Colon (tissue), 2 donors: ENCODE measurements at regions not wholly inside any gene's neighbourhood (a gene's known extent, or its start where the extent isn't known, plus 50 kb on each side); places are given as distances from the start of the nearest gene placed in this dataset.
"Not testable (repeated sequence)": the region's sequence is repeated elsewhere in the genome, so short reads cannot be mapped to it uniquely, and the experiment has no call there.

Experiments
- FAIRE-seq: peaks from 2 replicates; lab custom pipeline; 2012; peaks lifted over from hg19 to GRCh38; lab: Jason Lieb, UNC
- donor health status: control.
- donor health status: control.

DNA sequence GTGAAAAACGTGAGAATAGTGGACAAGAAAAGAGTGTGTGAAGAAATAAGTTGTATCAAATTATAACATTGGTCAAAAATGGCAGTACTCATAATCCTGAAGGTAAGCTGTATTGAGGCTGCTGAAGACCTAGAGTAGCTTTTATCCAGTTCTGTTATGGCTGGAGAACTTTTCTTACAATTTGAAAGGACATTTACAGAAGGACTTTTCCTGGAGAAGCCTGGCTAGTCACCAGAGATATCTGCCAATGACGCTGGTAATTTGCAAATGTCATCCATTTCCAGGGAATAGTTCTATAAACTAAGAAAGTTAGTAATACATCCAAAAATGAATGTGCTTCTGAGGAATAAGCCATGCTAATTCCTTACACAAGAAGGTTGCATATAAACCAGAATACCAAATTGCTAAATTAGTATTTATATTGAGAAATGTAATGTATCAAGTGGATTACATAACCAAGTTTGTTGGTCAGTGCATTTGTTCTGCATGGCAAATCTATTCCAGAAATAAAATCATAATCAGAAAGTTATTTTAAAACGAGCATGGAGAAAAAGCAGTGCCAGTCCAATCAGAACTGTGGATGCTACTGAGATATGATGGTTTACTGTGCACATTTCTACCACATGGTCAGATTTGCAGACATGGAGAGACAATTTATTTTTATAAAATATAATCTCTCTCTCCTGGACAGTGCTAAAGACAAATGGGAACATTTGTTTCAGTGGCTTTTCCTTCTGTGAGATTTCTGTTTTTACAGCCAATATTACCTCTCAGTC is 743.7 kb upstream of the HS3ST1 start:
- no peak for FAIRE-seq

DNA sequence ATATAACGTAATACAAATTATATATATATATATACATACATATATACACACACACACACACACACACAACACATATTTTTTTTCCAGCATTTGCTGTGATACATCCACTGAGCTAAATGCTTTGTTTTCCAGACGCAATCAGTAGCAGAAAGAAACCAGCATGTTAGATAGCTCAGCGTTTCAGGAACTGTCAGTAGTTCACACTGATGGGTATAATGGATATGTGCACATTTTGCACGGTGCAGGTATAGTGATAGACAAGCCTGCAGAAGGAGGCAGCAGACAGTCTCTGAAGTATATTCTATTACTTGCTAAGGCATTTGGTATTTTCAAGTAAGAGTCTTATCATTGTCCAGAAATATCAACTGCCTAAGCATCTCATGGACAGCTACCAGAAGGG is 741.6 kb upstream of the HS3ST1 start:
- FAIRE-seq = no peak

DNA sequence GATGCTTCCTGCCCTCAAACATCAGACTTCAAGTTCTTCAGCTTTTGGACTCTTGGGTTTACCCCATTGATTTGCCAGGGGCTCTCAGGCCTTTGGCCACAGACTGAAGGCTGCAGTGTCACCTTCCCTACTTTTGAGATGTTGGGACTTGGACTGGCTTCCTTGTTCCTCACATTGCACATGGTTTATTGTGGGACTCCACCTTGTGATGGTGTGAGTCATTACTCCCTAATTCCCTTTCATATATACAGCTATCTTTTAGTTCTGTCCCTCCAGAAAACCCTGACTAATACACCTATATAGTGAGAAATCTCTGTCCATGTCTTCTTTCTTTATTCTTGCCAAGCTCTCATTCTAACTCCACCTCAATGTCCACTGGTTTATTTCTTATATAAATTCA is 736.9 kb upstream of the HS3ST1 start:
- FAIRE-seq = no peak

DNA sequence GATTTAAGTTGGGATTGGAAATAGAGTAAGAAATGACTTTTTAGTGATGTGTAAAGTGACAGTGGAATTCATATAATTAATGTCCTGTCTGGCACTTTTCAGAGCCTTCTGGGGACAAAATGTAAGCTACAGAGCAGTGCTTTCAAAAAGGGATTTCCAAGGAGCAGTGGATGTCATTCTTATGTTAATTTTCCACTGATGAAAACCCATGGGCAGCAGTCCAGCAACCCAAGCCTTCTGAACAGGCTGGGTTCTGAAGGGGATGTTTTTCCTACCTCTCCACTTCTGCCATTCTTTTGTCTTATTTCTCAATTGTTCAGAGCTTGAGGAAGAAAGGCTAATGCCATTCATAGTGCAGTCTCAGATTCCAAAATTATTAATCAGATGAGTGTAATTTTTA is 717.6 kb upstream of the HS3ST1 start:
- no peak for FAIRE-seq

DNA sequence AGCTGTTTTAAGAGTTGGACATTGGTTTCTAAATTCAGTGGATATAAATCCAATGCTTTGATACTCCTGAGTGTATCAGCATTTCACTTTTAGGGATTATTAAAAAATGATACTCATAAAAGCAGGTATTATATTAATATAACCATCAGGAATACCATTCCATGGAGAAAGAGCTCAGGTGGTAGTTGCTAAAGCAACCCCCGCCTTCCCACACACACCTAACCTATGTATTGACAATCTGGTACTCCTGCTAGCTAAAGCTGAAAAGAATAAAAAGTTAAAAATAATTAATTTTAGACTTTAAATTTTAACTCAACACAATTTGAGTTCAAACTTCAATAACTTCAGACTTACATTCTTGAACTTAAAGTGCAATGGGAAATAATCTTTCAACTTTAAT is 717.1 kb upstream of the HS3ST1 start:
- FAIRE-seq = no peak

DNA sequence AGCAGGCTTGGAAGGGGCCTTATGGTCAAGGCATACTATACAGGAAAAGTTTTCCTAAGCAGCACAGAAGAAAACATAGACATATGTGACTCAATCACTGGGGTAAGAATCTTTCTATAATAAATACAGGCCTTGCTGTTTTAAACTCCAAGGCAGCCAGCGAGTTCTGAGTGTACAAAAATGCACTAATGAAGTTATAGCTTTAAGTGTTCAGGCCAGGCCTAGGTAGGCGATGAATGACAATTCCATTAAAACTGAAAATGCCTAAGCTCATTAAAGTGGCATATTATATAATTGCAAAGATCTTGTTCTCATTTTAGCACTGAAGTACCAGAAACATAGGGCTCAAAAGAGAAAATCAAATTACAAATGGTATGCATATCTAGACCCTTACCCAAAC is 716.4 kb upstream of the HS3ST1 start:
- FAIRE-seq = no peak

DNA sequence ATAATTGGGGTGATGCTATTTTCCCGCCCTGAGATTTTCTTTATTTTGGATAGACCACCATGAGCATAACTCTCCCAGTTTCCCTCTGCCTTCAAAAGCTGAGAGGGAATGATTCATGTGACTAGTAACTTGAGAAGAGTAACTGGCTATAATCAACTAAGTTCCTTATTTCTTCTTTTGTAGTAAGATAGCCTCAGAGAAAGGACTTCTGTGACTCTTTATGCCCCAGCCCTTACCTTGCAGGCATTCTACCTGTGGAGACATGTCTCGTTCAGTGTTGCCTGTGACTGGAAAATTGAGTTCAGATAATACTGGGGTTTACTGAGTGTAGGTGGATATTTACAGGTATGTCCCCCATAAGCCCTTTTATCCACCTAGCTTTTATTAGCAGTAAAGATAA is 715.4 kb upstream of the HS3ST1 start:
- FAIRE-seq = no peak

DNA sequence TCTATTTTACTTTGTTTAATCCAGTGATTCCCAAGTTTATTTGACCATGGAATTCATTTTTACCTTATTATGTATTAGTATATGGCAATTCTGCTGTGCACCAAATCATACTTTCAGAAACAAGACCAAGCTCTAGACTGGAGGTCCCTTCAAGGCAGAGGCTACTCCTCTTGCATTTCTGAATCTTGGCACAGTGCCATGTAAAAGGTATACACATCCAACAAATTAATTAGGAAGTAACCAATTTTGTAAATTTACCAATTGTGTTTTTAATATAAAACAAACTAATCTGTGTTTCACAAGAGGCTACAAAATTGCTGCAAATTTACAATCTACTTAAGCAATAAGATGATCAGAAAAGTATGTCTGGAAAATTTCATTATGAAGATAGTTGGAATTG is 712.2 kb upstream of the HS3ST1 start:
- FAIRE-seq = no peak

DNA sequence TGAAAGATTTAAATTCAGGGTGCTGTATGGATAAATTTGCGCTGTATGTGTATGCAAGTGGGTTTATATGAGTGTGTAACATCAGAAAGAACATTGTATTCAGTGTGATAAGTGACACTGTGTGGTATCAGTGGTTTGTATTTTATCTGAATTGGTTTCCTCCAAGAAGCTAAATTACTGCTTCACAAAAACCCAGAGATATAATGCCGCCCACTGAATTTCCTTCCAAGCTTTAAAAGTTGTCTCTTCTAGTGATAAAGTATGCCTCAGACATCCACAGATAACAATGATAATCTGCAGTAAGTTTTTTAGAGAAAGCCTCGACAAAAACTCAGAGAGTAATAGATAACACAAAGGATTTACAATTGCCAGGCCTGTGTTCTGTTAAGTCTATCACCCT is 710.6 kb upstream of the HS3ST1 start:
- no peak for FAIRE-seq

DNA sequence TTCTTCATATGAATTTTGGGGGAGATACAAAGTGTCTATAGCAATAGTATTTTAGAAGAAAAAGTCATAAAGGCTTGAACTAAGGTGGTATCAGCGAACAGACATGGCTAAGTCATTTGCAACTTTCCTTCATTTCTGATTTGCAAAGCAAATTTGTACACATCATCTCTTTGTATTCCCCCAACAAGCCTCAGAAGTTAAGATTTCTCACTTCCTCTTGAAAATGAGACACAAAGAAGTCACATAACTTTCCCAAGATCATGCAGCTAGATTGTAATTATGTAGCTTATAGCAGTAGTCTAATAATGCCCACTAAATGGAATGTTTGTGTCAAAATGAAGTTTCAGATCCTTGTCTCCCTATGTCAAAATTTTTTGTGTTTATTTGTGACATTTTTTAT is 709.8 kb upstream of the HS3ST1 start:
- FAIRE-seq = no peak

DNA sequence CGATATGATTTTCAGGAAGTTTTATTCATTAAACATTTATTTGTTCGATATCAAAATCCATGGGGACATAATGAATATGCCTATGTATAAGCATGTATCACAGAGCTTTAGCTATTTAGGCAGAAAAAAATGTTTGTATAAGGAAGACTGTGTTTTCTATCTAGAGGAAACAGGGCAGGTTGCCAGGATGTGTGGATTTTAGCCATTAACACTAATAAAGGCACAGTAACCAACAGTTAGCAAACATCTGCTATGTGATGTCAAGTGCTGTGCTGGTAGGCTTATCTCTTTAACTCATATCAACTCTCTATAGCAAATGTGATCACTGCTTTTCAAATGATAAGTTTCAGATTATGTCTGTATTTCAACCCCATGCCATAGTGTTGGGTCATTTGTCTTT is 708.9 kb upstream of the HS3ST1 start:
- no peak for FAIRE-seq

DNA sequence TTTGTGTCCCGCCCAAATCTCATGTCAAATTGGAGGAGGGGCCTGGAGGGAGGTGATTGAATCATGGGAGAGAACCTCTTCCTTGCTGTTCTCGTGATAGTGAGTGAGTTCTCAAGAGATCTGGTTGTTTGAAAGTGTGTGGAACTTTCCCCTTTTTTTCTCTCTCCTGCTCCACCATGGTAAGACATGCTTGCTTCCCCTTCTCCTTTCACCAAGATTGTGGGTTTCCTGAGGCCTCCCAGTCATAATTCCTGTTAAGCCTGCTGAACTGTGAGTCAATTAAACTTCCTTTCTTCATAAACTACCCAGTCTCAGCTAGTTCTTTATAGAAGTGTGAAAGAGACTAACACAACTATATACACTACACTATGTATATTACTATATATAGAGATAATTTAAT is 697.8 kb upstream of the HS3ST1 start:
- no peak for FAIRE-seq

DNA sequence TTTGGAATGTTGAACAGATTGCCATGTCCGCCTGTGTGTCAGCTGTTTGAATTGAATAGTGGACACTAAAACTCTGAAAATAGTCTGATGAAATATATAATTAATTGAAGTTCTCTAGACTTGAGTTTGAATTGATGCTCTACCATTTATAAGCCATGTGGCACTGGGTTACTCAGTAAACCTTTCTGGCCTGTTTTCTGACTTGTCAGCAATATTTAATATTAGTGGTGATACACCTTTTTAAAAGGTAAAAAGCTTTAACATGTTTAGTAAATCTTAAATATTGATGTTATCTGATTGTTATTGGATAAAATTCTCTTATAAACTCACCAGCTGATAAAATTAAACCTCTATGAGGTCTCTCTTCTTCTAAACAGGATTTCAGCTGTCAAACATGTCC is 695.4 kb upstream of the HS3ST1 start:
- FAIRE-seq = no peak

DNA sequence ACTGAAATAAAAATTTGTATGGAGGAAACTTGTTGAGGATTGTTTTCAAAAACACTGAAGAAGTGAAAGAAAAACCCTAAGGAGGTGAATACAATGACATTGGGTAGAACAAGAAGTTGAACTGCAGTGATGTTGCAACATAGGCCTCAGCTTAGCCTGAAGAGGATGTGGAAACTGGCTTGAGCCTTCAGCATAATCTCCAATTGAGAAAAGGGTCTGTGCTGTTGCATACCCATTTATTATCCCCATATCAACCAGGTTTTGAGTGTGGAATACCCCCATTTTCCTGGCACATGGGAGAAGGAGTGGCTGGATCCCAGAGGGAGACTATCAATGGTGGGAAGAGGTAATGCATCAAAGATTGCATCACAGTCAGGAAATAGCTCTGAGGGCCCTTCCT is 695.0 kb upstream of the HS3ST1 start:
- FAIRE-seq = no peak

DNA sequence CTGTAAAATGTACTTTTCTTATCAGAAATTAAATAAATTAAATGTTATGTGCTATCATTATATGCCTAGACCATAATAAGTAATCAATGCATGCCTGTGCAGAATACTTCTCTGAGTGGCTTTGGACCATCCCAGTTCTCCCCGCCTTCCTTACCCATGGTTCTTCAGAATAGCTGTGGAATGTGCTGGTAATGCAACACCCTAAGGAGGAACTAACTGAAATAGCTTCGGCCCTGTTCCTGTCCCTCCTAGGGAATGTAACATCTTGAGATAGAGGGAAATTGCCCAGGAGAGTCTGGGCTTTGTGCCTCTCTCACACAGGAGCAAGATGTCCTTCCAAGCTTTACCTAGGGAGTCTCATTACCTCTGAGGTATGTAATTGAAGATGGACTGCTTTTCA is 693.6 kb upstream of the HS3ST1 start:
- no peak for FAIRE-seq

DNA sequence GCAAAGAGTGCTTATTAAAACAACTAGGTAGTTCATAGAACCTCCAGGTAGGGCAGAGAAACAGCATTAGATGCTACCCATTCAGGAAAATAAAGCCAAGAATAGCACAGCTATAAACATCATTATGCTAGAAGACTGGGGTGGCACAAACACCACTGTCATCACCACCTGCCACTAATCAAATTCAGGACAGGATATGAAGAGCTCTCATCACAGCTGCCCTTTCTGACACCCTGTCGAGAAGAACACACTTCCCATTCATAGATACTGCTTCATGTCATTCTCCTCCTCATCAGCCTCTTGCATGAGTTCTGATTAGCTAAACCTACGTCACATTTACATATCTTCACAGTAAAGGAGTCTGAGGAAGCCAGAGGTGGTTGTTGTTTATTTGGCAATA is 692.3 kb upstream of the HS3ST1 start:
- FAIRE-seq = no peak

DNA sequence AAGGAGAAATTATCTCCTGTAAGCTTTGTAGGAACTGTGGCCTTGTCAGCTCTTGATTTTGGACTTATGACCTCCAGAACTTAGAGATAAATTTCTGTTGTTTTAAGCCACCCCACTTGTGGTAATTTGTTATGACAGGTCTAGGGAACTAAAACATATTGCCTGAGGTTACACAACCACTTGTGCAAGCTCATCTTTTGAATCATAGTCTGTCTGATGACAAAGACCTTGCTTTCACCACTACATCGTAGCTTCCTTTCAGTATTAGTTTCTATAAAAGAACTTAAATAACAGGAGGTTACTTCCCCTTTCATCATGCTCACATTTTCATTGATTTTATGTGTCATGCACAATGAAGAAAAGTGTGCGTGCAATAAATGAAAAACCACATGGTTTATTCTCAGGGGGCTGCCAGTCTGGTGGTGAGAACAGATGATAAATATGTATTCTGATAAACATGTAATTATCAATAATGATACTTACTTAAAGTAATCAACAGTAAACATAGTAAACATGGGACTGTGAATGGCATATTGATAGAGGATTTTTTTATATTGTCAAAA is 690.0 kb upstream of the HS3ST1 start:
- no peak for FAIRE-seq

DNA sequence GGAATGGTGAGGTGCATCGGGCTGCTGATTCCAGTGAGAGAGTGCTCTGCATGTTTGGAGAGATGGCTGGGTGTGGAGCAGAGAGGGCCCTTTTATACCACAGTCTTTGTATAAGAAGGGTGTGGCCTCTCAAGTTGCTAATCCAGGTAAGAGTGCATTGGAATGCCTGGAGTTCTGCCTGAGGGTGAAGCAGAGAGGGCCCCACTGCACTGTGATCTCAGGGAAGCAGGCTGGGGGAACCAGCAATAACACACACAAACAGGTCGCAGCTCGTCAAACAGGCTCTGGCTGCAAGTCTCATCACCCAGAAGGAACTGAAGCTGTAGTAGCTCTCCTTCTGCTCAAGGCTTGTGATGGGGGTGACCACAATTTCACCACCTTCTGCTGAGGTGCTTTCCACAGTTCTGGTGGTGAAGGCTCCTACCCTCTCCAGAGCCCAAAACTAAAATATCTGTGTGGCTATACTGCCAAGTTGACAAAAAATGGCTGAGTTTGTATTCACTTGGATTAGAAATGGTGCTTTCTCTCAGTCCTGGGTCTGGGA is 687.4 kb upstream of the HS3ST1 start:
- FAIRE-seq = no peak

DNA sequence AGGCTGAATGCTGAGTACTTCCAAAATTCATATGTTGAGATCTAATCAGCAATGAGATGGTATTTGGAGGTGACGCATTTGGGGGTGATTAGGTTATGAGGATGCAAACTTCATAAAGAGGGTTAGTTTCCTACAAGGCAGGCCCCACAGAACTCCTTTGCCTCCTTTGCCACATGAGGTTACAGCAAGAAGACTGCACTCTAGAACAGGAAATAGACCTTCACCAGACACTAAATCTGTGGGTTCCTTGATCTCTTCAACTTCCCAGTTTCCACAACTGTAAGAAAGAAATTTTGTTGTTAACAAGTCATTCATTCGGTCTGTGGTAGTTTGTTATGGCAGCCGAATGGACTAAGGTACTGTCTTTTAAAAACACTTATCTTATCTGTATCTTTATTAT is 681.9 kb upstream of the HS3ST1 start:
- no peak for FAIRE-seq

DNA sequence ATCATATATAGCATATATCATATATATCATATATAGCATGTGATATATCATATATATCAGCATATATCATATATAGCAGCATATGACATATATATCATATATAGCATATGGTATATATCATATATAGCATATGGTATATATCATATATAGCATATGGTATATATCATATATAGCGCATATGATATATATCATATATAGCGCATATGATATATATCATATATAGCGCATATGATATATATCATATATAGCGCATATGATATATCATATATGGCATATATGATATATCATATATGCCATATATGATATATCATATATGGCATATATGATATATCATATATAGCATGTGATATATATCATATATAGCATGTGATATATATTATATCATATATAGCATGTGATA is 680.4 kb upstream of the HS3ST1 start:
- FAIRE-seq = not testable (repeated sequence)

DNA sequence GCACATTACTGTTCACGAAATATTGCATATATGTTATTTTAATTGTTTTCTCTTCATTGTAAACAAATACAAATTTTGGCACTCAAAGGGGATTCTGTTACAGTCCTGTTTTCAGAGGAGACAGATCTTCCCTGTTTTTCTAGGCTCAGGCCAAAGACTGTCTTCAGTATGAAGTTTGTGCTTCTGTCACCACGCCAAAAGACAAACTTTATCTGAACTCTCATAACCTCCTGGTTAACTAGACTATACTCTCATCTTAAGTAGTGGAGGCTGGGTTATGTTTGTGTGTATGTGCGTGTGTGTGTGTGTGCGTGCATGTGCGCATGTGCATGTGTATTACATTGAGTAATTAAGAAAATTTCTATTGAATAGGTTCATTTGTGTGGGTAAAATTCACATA is 676.8 kb upstream of the HS3ST1 start:
- no peak for FAIRE-seq

DNA sequence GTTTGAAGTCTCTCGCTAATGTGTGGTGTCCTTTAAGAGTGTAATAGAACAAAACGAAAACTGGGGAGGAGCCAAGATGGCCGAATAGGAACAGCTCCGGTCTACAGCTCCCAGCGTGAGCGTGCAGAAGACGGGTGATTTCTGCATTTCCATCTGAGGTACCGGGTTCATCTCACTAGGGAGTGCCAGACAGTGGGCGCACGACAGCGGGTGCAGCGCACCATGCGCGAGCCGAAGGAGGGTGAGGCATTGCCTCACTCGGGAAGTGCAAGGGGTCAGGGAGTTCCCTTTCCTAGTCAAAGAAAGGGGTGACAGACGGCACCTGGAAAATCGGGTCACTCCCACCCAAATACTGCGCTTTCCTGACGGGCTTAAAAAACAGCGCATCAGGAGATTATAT is 661.2 kb upstream of the HS3ST1 start:
- FAIRE-seq = not testable (repeated sequence)

DNA sequence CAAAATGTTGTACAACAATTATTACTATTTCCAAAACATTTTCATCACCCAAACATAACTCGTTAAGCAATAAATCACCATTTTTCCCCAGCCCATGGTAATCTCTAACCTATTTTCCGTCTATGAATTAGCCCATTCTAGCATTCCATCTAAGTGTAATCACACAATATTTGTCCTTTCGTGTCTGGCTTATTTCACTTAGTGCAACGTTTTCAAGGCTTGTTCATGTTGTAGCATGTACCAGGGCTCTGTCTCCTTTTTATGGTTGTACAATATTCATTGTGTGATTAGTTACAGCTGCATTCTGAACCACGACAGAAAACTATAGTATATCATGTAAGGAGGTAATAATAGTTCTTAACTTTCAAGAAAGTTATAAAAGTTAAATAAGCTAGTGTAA is 656.0 kb upstream of the HS3ST1 start:
- no peak for FAIRE-seq

DNA sequence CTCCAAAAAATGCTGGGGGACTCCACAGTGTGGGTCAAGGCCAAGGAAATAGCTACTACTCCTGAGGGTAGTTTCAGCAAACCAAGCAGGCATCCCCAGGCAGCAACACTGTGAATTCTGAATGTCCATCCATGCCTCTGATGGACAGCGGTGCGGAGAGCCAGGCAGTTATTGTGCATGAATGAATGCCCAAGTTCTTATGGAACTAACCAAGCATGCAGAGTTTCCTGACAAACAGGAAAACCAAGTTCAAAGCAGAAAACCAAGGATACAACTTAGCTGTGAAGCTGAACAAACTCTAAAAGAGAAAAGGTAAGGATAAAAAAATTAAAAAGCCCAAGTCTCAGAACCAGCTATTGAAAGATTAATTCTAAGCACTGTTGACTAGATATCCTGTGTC is 642.6 kb upstream of the HS3ST1 start:
- FAIRE-seq = no peak
